SK-N-SH treated with all-trans-retinoic acid at 6 μM for 48 hours (cell line): ENCODE measurements at regions not wholly inside any gene's neighbourhood (a gene's known extent, or its start where the extent isn't known, plus 50 kb on each side); places are given as distances from the start of the nearest gene placed in this dataset.

Experiments
- OSR1 ChIP-seq: fragments of 250-450 bp; sonication (Bioruptor Pico); IDR thresholded peaks from 2 replicates; pipeline ENCODE4 v1.8.0; 2022; ENCODE audit warnings: moderate library complexity, mild to moderate bottlenecking, inconsistent platforms
- ZFP30 ChIP-seq: fragments of 450-650 bp; formaldehyde crosslinking; IDR thresholded peaks from 2 replicates; pipeline ENCODE4 v1.5.0; 2022; ENCODE audit warnings: mild to moderate bottlenecking, moderate library complexity
- ZNF70 ChIP-seq: fragments of 450-650 bp; formaldehyde crosslinking; IDR thresholded peaks from 2 replicates; pipeline ENCODE4 v1.5.0; 2020; ENCODE audit warnings: mild to moderate bottlenecking, moderate library complexity
- TF ChIP-seq, protein P1 (sequence below): fragments of 250-450 bp; sonication (Bioruptor Pico); IDR thresholded peaks from 2 replicates; pipeline ENCODE4 v1.8.0; 2020; ENCODE audit warnings: mild to moderate bottlenecking, moderate library complexity, borderline replicate concordance

DNA sequence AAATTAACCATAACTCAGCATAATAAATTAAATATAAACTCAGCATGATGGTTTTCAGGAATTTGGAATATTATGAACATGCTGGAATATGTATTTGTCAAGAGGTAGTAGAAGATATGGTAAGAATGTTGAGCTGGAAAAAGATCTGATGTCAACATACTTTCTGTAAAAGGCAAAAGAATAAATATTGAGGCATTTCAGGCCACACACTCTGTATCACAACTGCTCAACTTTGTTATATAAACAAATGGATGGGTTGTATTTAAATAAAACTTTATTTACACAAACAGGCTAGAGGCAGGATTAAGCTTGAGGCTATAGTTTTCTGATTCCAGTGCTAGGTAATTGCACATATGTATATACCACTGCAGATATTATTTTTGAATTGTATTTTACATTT is 1409.4 kb downstream of the MRPL39 start:
- TF ChIP-seq ZNF70 (no peak), OSR1 (CRISPR knock-in tag) (no peak), ZFP30 (CRISPR knock-in tag) (no peak)
- TF ChIP-seq, protein P1, sequence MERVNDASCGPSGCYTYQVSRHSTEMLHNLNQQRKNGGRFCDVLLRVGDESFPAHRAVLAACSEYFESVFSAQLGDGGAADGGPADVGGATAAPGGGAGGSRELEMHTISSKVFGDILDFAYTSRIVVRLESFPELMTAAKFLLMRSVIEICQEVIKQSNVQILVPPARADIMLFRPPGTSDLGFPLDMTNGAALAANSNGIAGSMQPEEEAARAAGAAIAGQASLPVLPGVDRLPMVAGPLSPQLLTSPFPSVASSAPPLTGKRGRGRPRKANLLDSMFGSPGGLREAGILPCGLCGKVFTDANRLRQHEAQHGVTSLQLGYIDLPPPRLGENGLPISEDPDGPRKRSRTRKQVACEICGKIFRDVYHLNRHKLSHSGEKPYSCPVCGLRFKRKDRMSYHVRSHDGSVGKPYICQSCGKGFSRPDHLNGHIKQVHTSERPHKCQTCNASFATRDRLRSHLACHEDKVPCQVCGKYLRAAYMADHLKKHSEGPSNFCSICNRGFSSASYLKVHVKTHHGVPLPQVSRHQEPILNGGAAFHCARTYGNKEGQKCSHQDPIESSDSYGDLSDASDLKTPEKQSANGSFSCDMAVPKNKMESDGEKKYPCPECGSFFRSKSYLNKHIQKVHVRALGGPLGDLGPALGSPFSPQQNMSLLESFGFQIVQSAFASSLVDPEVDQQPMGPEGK (CRISPR knock-in tag): no peak
